ENCODE measurements at regions not wholly inside any gene's neighbourhood (a gene's known extent, or its start where the extent isn't known, plus 50 kb on each side); places are given as distances from the start of the nearest gene placed in this dataset.
A peak's percentile ranks its signal among the peaks of the same experiment; 100 is the strongest.

DNA sequence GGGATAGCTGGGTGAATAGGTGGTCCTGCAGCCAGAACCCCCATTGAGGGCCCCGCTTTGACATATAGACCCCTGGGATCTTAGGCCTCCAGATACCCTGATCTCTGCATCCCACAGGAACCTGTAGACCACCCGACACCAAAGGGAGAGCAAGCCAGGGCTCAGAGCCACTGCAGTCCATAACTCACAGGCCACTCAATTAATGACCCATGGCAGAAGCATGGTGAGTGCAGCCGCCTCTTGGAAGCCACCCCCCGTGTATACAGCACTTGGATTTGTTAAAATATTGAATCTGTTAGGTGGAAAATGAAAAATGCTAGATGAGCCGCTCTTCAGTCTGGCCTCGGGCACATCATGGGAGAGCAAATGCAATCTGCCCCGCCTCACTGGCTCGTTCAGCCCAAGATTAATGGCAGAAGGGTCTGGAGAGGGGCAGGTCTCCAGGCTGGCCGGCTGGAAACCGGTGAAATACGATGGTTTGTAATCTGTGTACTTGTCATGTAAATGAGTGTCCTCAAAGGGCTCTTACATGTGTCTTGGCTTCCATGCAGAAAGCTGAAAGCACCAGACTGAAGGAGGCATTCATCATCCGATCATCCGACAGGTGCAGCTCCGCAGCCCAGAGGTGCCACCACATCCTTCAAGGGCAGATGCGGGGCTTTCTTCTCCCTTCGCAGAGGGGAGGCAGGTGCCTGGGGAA, 111.3 kb downstream of the OLFM1 start:
- POLR2A ChIA-PET, result no interaction called here
- no peak for ATAC-seq
- Mint-ChIP-seq H3K27me3 (peaks cover 9 to 38% (median 24%) of the 10 kb centered on the region in 5 donors), H3K4me3 (no peak overlapping the region), H3K9me3 (peaks cover 0 to 3% (median 0%) of the 10 kb centered on the region in 9 donors), H3K4me1 (peaks cover 0 to 2% (median 0%) of the 10 kb centered on the region in 4 donors), H3K36me3 (no peaks in the 10 kb centered on the region), H3K27ac (peak overlapping the region in 1 of 10 donors; percentile 43)
- no peak for DNase-seq

DNA sequence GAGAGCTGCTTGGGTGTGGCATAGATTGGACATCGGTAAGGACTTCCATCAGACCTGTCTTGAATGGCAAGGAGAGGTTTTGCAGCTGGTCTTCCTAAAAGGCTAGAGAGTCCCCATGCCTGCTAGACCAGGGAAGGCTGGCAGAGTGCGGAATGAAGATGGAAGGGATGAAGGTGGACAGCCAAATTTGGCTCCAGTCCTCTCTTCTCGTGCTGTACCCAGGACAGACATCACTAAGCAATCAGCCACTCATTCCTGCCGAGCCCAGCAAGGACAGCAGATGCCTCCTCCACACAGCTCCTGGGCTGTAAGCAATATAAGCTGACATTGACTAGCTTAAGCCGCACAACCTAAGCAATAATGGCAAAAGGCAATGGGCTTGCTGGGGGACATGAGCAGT, 112.0 kb downstream of the OLFM1 start:
- Mint-ChIP-seq H3K36me3 (no peaks in the 10 kb centered on the region), H3K27me3 (peaks cover 9 to 38% (median 21%) of the 10 kb centered on the region in 5 donors), H3K4me3 (no peak overlapping the region), H3K27ac (no peak overlapping the region), H3K4me1 (peaks cover 0 to 2% (median 0%) of the 10 kb centered on the region in 4 donors), H3K9me3 (peaks cover 0 to 3% (median 0%) of the 10 kb centered on the region in 9 donors)
- DNase-seq (no peak), ATAC-seq (no peak)
- POLR2A ChIA-PET, result no interaction called here

DNA sequence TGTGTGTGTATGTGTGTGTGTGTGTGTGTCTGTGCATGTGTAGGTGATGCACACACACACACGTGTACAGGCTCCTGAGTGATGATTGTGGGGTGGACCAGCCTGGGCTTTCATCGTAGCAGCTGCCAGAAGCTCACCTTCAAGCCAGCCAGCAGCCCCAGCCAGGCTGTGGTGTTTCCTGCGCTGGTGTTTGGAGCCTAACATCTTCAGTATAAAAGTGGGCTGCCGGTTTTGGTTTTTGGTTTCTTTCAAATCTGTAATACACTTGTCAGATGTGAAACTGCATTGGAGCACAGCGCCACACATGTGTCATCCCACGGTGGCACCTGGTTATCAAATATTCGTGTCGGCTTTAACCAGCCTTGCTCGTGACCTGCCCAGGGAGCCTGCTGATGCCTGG, 114.2 kb downstream of the OLFM1 start:
- POLR2A ChIA-PET, result no interaction called here
- Mint-ChIP-seq H3K4me1 (peaks cover 0 to 2% (median 0%) of the 10 kb centered on the region in 4 donors), H3K36me3 (no peaks in the 10 kb centered on the region), H3K27me3 (peaks cover 9 to 37% (median 21%) of the 10 kb centered on the region in 5 donors), H3K9me3 (peaks cover 0 to 3% (median 0%) of the 10 kb centered on the region in 9 donors), H3K27ac (no peak overlapping the region), H3K4me3 (no peak overlapping the region)
- DNase-seq (no peak), ATAC-seq (no peak)

DNA sequence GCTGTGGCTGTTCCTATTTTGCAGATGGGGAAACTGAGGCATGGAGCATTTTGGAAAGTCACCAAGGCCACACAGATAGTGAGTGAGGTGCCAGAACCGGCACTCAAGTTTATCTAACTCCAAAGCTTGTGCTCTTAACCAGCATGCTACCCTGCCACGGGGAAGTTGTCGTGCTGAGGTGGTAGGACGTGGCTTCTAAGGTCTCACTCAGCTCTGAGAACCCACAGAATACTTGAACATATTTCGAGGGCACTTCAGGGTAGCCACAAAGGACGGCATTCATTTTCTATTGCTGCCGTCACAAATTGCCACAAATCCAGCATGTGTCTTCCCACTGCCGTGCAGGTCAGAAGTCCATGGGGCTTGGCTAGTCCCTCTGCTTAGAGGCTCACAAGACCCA, 116.7 kb downstream of the OLFM1 start:
- Mint-ChIP-seq H3K4me3 (no peak overlapping the region), H3K27ac (no peak overlapping the region), H3K27me3 (peaks cover 0 to 12% (median 8%) of the 10 kb centered on the region in 5 donors), H3K9me3 (peaks cover 0 to 3% (median 0%) of the 10 kb centered on the region in 9 donors), H3K36me3 (no peaks in the 10 kb centered on the region), H3K4me1 (no peaks in the 10 kb centered on the region)
- ATAC-seq, result no peak
- DNase-seq, result no peak
- POLR2A ChIA-PET, result no interaction called here

DNA sequence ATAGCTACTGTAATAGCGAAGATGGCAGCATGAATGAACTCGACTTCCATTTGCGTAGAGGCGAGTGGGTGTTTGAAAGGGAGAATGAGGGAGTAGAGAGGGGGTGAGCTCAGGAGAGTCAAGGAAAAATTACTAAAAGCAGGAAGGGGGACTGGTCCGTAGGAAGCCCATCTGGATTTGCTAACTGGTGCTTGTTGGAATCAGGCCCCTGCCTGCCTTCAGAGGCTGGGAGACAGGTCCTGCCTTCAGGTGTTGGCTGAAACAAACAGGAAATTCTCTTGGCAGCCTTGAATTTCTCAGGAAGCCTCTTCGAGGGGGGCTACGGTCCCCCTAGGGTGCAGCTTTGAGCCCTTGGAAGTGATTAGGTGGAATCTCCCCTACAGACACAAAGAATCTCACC, 121.7 kb downstream of the OLFM1 start:
- no peaks in the 10 kb centered on the region for H3K36me3 Mint-ChIP-seq
- POLR2A ChIA-PET, result no interaction called here
- no peaks in the 10 kb centered on the region for H3K4me1 Mint-ChIP-seq
- peaks cover 0 to 15% (median 4%) of the 10 kb centered on the region in 9 donors for H3K9me3 Mint-ChIP-seq
- peaks cover 4 to 14% (median 10%) of the 10 kb centered on the region in 5 donors for H3K27me3 Mint-ChIP-seq
- no peak overlapping the region for H3K27ac Mint-ChIP-seq
- DNase-seq, result no peak
- no peak overlapping the region for H3K4me3 Mint-ChIP-seq
- ATAC-seq, result no peak

DNA sequence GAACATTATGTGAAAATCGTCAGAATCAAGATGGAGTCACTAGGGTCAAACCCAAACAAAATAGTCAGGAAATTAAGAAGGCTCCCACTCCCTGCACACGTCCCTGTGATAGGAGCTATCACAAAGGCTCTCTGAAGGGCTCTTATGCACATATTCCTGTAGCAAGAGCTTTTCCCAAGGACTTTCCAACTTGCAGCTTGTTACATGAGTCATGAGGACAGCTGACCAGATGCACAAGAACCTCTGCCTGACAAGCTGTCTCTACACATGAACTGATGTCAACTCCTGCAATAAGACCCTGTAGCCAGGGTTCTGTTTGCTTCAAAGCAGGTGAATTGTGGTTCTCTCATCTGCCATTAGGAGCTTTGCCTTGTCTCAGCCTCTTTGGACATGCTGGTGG, 122.4 kb downstream of the OLFM1 start:
- Mint-ChIP-seq H3K4me1 (no peaks in the 10 kb centered on the region), H3K36me3 (no peaks in the 10 kb centered on the region), H3K9me3 (peaks cover 0 to 15% (median 4%) of the 10 kb centered on the region in 9 donors), H3K4me3 (no peak overlapping the region), H3K27ac (no peak overlapping the region), H3K27me3 (peaks cover 4 to 14% (median 10%) of the 10 kb centered on the region in 5 donors)
- no peak for ATAC-seq
- POLR2A ChIA-PET, result no interaction called here
- no peak for DNase-seq

DNA sequence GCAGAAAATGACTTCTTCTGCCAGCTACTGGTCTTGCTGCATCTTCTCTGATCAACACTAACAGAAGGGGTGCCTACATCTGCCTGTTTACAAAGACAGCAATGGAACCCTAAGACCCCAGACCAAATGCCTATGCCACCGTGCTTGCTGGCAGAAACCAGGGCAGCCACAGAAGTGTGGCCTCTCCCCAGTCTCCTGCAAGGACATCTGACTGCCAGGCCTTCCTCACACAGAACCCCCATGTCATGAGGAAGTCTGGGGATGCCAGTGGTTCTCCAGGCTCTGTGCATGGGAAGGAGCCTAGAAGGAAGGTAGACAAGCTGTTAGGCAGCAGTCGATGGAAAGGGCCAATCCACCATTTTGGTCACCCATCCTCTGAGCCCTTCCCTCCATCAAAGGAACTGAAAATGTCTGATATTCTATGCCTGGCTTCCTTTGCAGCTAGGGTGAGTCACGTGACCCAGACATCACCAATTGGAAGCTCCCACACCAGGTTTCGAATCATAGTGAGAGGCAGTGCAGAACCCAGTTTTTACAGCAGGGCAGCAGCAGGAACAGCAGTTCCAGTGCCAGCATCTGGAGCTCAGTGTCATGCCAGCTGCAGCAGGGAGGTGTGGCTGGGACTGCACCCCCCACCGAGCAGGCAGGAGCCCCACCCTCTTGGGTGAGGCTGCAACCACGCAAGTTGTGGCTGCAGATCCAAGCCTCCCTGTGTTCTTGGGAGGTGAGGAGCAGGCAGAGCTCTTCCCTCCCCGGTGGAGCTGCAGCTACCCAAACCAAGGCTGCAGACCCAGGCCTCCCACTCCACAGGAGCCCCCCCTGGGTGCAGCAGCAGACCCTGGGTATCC, 123.4 kb downstream of the OLFM1 start:
- Mint-ChIP-seq H3K9me3 (peaks cover 0 to 15% (median 4%) of the 10 kb centered on the region in 9 donors), H3K4me3 (no peak overlapping the region), H3K36me3 (no peaks in the 10 kb centered on the region), H3K4me1 (no peaks in the 10 kb centered on the region), H3K27me3 (peaks cover 4 to 19% (median 14%) of the 10 kb centered on the region in 5 donors), H3K27ac (no peak overlapping the region)
- POLR2A ChIA-PET, result no interaction called here
- peak in 1 of 10 donors; percentile 15 for DNase-seq
- no peak for ATAC-seq

DNA sequence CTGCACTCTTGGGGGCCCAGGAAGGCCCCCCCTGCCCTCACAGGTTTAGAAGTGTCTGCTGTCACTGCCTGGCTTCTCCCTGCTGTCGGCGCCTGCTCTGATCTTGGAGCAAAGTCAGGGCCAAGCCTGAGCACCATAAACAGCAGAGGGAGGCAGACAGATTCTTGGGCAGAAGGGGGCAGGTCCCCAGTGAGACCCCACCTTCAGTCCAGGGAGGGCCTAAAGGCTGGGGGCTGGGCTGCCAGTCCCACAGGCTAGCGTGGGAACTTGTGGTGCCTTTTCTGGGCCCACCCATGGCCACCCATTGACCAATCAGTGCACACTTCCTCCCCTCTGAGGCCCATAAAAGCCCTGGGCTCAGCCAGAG, 124.0 kb downstream of the OLFM1 start:
- DNase-seq, result peak in 1 of 10 donors; percentile 55
- ATAC-seq, result no peak
- no peaks in the 10 kb centered on the region for H3K36me3 Mint-ChIP-seq
- peaks cover 0 to 15% (median 4%) of the 10 kb centered on the region in 9 donors for H3K9me3 Mint-ChIP-seq
- POLR2A ChIA-PET, result no interaction called here
- H3K4me3 Mint-ChIP-seq, result no peak overlapping the region
- H3K27me3 Mint-ChIP-seq, result peaks cover 4 to 23% (median 14%) of the 10 kb centered on the region in 5 donors
- H3K4me1 Mint-ChIP-seq, result no peaks in the 10 kb centered on the region
- no peak overlapping the region for H3K27ac Mint-ChIP-seq

DNA sequence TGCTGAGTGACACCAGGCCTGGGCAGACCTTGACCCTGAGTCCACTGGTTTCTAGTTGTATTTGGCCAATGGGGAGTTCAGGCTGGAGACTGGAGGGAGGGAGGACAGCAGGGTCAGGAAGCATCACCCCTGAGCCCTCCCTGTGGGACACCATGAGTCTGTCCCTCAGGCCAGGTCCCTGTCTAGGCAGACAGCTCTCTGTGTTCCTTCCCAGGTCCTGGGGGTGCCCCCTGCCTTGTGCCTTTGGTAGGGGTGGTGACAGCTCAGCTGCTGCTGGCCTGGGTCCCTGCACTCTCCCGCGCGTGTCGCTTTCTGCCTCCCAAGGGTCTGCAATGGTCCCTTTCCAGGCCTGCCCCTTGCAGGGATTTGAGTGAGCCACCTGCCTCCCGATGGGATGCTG, 125.5 kb downstream of the OLFM1 start:
- H3K9me3 Mint-ChIP-seq, result peaks cover 0 to 15% (median 4%) of the 10 kb centered on the region in 9 donors
- POLR2A ChIA-PET, result no interaction called here
- no peak overlapping the region for H3K4me3 Mint-ChIP-seq
- H3K4me1 Mint-ChIP-seq, result no peaks in the 10 kb centered on the region
- no peak overlapping the region for H3K27ac Mint-ChIP-seq
- peaks cover 4 to 33% (median 20%) of the 10 kb centered on the region in 5 donors for H3K27me3 Mint-ChIP-seq
- ATAC-seq (no peak), DNase-seq (peak in 1 of 10 donors; percentile 44)
- no peaks in the 10 kb centered on the region for H3K36me3 Mint-ChIP-seq

DNA sequence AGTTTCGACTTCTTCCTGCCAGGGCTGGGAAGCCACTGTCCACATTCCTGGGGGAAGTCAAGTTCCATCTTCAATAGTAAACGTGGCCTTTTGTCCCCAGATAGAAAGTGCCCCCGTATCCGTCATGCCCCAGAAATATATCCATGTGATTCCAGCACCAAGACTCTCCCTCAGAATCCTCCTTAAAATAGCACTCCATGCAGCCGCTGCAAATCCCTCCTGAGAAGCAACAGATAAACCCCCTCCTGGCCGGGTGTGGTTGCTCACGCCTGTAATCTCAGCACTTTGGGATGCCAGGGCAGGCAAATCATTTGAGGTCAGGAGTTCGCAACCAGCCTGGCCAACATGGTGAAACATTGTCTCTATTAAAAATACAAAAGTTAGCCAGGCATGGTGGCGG, 126.1 kb downstream of the OLFM1 start:
- POLR2A ChIA-PET, result no interaction called here
- DNase-seq, result peak in 1 of 10 donors; percentile 22
- no peak overlapping the region for H3K27ac Mint-ChIP-seq
- no peak overlapping the region for H3K4me3 Mint-ChIP-seq
- H3K4me1 Mint-ChIP-seq, result no peaks in the 10 kb centered on the region
- no peak for ATAC-seq
- no peaks in the 10 kb centered on the region for H3K36me3 Mint-ChIP-seq
- peaks cover 0 to 15% (median 4%) of the 10 kb centered on the region in 9 donors for H3K9me3 Mint-ChIP-seq
- H3K27me3 Mint-ChIP-seq, result peaks cover 3 to 33% (median 20%) of the 10 kb centered on the region in 5 donors

DNA sequence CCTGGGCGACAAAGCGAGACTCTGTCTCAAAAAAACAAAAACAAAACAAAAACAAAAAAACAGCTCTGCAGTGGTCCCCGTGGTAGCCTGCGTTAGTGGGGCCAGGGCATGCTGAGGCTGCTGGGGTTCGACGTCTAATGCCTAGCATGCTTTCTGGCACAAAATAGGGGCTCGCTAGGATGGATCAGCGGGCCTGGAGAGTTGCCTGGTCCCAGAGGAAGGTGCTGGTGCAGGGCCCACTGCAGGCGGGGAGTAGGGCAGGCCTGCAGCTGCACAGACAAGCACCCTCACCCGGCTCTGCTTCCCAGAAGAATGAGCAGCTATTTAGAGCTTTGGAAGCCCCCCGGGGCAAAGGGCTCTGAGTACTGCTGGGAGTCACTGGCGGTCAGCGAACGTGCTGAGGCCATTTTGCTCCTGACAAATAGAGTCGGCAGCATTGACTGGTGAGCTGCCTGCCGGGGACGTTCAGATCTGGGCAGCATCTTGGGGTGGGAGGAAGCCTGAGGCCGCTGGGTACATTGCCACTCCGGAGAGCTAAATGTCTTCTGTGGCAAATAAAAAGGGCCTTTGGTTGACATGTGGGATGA, 126.7 kb downstream of the OLFM1 start:
- Mint-ChIP-seq H3K27me3 (peaks cover 3 to 34% (median 15%) of the 10 kb centered on the region in 5 donors), H3K9me3 (peaks cover 0 to 15% (median 2%) of the 10 kb centered on the region in 9 donors), H3K36me3 (no peaks in the 10 kb centered on the region), H3K4me3 (no peak overlapping the region), H3K4me1 (no peaks in the 10 kb centered on the region), H3K27ac (no peak overlapping the region)
- peak in 1 of 10 donors; percentile 21 for DNase-seq
- POLR2A ChIA-PET, result no interaction called here
- no peak for ATAC-seq

DNA sequence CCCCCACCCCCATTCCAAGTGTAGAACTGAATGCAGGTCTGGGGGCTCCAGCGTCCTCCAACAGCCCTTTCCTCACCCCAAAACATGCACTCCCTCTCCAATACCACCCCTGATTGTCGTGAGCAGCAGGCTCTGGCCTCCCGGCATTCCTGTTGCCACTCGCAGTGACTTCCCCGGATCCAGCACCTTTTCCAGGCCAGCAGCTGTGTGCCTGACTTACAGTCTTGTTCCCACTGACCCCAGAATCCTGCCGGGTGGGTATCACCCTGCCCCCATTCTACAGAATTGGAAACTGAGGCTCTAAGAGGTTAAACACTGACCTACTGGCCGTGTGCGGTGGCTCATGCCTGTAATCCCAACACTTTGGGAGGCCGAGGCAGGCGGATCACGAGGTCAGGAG, 127.2 kb downstream of the OLFM1 start:
- Mint-ChIP-seq H3K4me1 (no peaks in the 10 kb centered on the region), H3K9me3 (peaks cover 0 to 15% (median 2%) of the 10 kb centered on the region in 9 donors), H3K27ac (no peak overlapping the region), H3K36me3 (no peaks in the 10 kb centered on the region), H3K4me3 (no peak overlapping the region), H3K27me3 (peaks cover 3 to 37% (median 15%) of the 10 kb centered on the region in 5 donors)
- DNase-seq (peak in 1 of 10 donors; percentile 21), ATAC-seq (no peak)
- POLR2A ChIA-PET, result no interaction called here

Measured in naive thymus-derived CD8-positive, alpha-beta T cell (primary cell).